Type B pancreatic cell (in vitro differentiated cells): ENCODE measurements at regions not wholly inside any gene's neighbourhood (a gene's known extent, or its start where the extent isn't known, plus 50 kb on each side); places are given as distances from the start of the nearest gene placed in this dataset.

Experiments
- DNase-seq: peaks from one replicate; pipeline ENCODE4 v3.0.0; 2021; ENCODE audit warnings: mixed read lengths; ENCODE audit not compliant: unreplicated experiment; ENCODE audit errors: extremely low spot score
- H3K27ac Mint-ChIP-seq: 2 replicates; pipeline ENCODE4 v1.8.0; 2021; ENCODE audit warnings: mild to moderate bottlenecking, mixed read lengths
- H3K27me3 Mint-ChIP-seq: 2 replicates; pipeline ENCODE4 v1.8.0; 2021; ENCODE audit warnings: mixed read lengths
- H3K36me3 Mint-ChIP-seq: 2 replicates; pipeline ENCODE4 v1.8.0; 2021; ENCODE audit warnings: mixed read lengths
- H3K4me1 Mint-ChIP-seq: one replicate; pipeline ENCODE4 v1.8.0; 2021; ENCODE audit warnings: mixed read lengths; ENCODE audit not compliant: unreplicated experiment
- H3K4me3 Mint-ChIP-seq: 2 replicates; pipeline ENCODE4 v1.8.0; 2021; ENCODE audit warnings: mild to moderate bottlenecking, mixed read lengths
- H3K9me3 Mint-ChIP-seq: 2 replicates; pipeline ENCODE4 v1.8.0; 2021; ENCODE audit warnings: mixed read lengths
- CTCF ChIP-seq: fragments of 200-600 bp; sonication (generic); conservative IDR thresholded peaks from 2 replicates; pipeline ENCODE4 v1.5.0; 2021; ENCODE audit warnings: antibody characterized with exemption, mild to moderate bottlenecking

- Mint-ChIP-seq H3K27me3 (no peaks in the 10 kb centered on the region), H3K4me3 (no peak overlapping the region), H3K4me1 (no peaks in the 10 kb centered on the region), H3K36me3 (peaks cover 3% of the 10 kb centered on the region), H3K27ac (no peak overlapping the region), H3K9me3 (peaks cover 30% of the 10 kb centered on the region)
- TF ChIP-seq CTCF, result no peak
- DNase-seq, result no peak
Observed at GRCh38 chr1:209183195-209183594, 400.3 kb upstream of the CAMK1G start.

- H3K4me3 Mint-ChIP-seq, result no peak overlapping the region
- no peaks in the 10 kb centered on the region for H3K27me3 Mint-ChIP-seq
- DNase-seq, result no peak
- peaks cover 3% of the 10 kb centered on the region for H3K36me3 Mint-ChIP-seq
- no peak for TF ChIP-seq CTCF
- H3K27ac Mint-ChIP-seq, result no peak overlapping the region
- peaks cover 7% of the 10 kb centered on the region for H3K4me1 Mint-ChIP-seq
- peaks cover 15% of the 10 kb centered on the region for H3K9me3 Mint-ChIP-seq
Observed at GRCh38 chr1:209187589-209187988, 395.9 kb upstream of the CAMK1G start.

GRCh38 chr1:209190591-209191261 is 392.8 kb upstream of the CAMK1G start:
- H3K4me3 Mint-ChIP-seq, result no peak overlapping the region
- TF ChIP-seq CTCF, result peak; percentile 87
- no peaks in the 10 kb centered on the region for H3K36me3 Mint-ChIP-seq
- no peak for DNase-seq
- H3K4me1 Mint-ChIP-seq, result peaks cover 7% of the 10 kb centered on the region
- no peak overlapping the region for H3K27ac Mint-ChIP-seq
- H3K27me3 Mint-ChIP-seq, result no peaks in the 10 kb centered on the region
- H3K9me3 Mint-ChIP-seq, result peaks cover 13% of the 10 kb centered on the region

GRCh38 chr1:209191262-209191634 is 392.3 kb upstream of the CAMK1G start:
- no peak for DNase-seq
- H3K27me3 Mint-ChIP-seq, result no peaks in the 10 kb centered on the region
- H3K27ac Mint-ChIP-seq, result no peak overlapping the region
- TF ChIP-seq CTCF, result no peak
- no peaks in the 10 kb centered on the region for H3K36me3 Mint-ChIP-seq
- H3K9me3 Mint-ChIP-seq, result peaks cover 18% of the 10 kb centered on the region
- H3K4me3 Mint-ChIP-seq, result no peak overlapping the region
- H3K4me1 Mint-ChIP-seq, result peaks cover 7% of the 10 kb centered on the region

GRCh38 chr1:209196140-209196539 is 387.4 kb upstream of the CAMK1G start:
- no peak for TF ChIP-seq CTCF
- peaks cover 15% of the 10 kb centered on the region for H3K9me3 Mint-ChIP-seq
- no peak overlapping the region for H3K4me3 Mint-ChIP-seq
- H3K36me3 Mint-ChIP-seq, result peaks cover 4% of the 10 kb centered on the region
- H3K4me1 Mint-ChIP-seq, result peaks cover 16% of the 10 kb centered on the region
- H3K27ac Mint-ChIP-seq, result no peak overlapping the region
- peaks cover 4% of the 10 kb centered on the region for H3K27me3 Mint-ChIP-seq
- no peak for DNase-seq
